ENCODE measurements at regions not wholly inside any gene's neighbourhood (a gene's known extent, or its start where the extent isn't known, plus 50 kb on each side); places are given as distances from the start of the nearest gene placed in this dataset.

DNA sequence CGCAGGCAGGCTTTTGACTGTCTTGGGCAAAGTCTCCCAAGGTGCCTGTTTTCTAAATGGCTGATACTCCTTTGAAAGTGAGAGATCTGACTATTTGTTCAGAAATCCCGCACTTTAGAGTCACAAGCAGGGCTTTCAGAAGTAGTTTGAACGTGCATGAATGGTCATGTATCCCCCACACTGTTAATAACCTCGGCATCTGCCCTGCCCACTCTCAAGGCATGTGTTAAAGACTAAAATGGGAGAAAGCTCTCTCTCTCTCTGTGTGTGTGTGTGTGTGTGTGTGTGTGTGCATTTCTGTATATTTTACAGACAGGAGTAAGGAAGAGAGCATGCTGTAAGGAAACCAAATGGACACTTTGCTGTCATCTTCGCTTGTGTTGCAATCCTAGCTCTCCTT is 163.7 kb downstream of the MAF start:
- no peak for TF ChIP-seq EZH2 (IDR thresholded peaks at IDR 0.05; ENCODE audit: insufficient read depth, low read length)
- TF ChIP-seq, protein P1, sequence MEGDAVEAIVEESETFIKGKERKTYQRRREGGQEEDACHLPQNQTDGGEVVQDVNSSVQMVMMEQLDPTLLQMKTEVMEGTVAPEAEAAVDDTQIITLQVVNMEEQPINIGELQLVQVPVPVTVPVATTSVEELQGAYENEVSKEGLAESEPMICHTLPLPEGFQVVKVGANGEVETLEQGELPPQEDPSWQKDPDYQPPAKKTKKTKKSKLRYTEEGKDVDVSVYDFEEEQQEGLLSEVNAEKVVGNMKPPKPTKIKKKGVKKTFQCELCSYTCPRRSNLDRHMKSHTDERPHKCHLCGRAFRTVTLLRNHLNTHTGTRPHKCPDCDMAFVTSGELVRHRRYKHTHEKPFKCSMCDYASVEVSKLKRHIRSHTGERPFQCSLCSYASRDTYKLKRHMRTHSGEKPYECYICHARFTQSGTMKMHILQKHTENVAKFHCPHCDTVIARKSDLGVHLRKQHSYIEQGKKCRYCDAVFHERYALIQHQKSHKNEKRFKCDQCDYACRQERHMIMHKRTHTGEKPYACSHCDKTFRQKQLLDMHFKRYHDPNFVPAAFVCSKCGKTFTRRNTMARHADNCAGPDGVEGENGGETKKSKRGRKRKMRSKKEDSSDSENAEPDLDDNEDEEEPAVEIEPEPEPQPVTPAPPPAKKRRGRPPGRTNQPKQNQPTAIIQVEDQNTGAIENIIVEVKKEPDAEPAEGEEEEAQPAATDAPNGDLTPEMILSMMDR (IDR thresholded peaks at IDR 0.05; ENCODE audit: insufficient read depth, low read depth, low read length) = no peak
